ENCODE measurements at regions not wholly inside any gene's neighbourhood (a gene's known extent, or its start where the extent isn't known, plus 50 kb on each side); places are given as distances from the start of the nearest gene placed in this dataset.

GRCh38 chr18:33817096-33817495 lies 239.1 kb downstream of the ASXL3 start:
- H3K27me3 Mint-ChIP-seq (ENCODE audit: low read depth, unreplicated experiment) = no peaks in the 10 kb centered on the region
- H3K4me3 Mint-ChIP-seq (ENCODE audit: unreplicated experiment) = no peak overlapping the region
- H3K36me3 Mint-ChIP-seq (ENCODE audit: low read depth, unreplicated experiment) = no peaks in the 10 kb centered on the region
- no peak overlapping the region for H3K27ac ChIP-seq (ENCODE audit: low read depth, low read length)
- no peaks in the 10 kb centered on the region for H3K27me3 ChIP-seq (ENCODE audit: insufficient read depth, low read length)
- no peaks in the 10 kb centered on the region for H4K20me1 ChIP-seq (ENCODE audit: insufficient read depth, low read length)
- no peak overlapping the region for H3K4me3 ChIP-seq (ENCODE audit: insufficient read depth, low read depth, low read length)
- peaks cover 4% of the 10 kb centered on the region for H3K9me3 Mint-ChIP-seq (ENCODE audit: unreplicated experiment)
- no peak overlapping the region for H3K4me2 ChIP-seq (ENCODE audit: low read length)
- H2AFZ ChIP-seq (ENCODE audit: low read depth, low read length) = no peak overlapping the region
- no peak for FAIRE-seq
- H3K79me2 ChIP-seq (ENCODE audit: insufficient read depth, low read length) = no peaks in the 10 kb centered on the region
- H3K4me1 ChIP-seq (ENCODE audit: insufficient read depth, low read length) = peaks cover 4% of the 10 kb centered on the region
- H3K36me3 ChIP-seq (ENCODE audit: insufficient read depth, low read length) = no peaks in the 10 kb centered on the region
- no peaks in the 10 kb centered on the region for H3K9me3 ChIP-seq (ENCODE audit: insufficient read depth, low read depth, low read length)
- TF ChIP-seq EZH2 (IDR thresholded peaks at IDR 0.05; ENCODE audit: insufficient read depth, low read length) (no peak), CTCF (IDR thresholded peaks at IDR 0.05; ENCODE audit: insufficient read depth, low read depth, low read length) (no peak)
- peaks cover 13% of the 10 kb centered on the region for H3K4me1 Mint-ChIP-seq (ENCODE audit: low read depth, unreplicated experiment)
- H3K27ac Mint-ChIP-seq (ENCODE audit: unreplicated experiment) = peak overlapping the region; percentile 58
- peak; percentile 48 for DNase-seq (ENCODE audit: low read depth)
- no peak overlapping the region for H3K9ac ChIP-seq (ENCODE audit: low read length)

- Mint-ChIP-seq H3K4me3 (ENCODE audit: unreplicated experiment) (no peak overlapping the region), H3K9me3 (ENCODE audit: unreplicated experiment) (no peaks in the 10 kb centered on the region), H3K4me1 (ENCODE audit: low read depth, unreplicated experiment) (peaks cover 11% of the 10 kb centered on the region), H3K36me3 (ENCODE audit: low read depth, unreplicated experiment) (no peaks in the 10 kb centered on the region), H3K27me3 (ENCODE audit: low read depth, unreplicated experiment) (no peaks in the 10 kb centered on the region), H3K27ac (ENCODE audit: unreplicated experiment) (no peak overlapping the region)
- no peak overlapping the region for H3K4me2 ChIP-seq (ENCODE audit: low read length)
- no peak overlapping the region for H3K9ac ChIP-seq (ENCODE audit: low read length)
- no peak overlapping the region for H3K27ac ChIP-seq (ENCODE audit: low read depth, low read length)
- no peaks in the 10 kb centered on the region for H3K27me3 ChIP-seq (ENCODE audit: insufficient read depth, low read length)
- no peak overlapping the region for H3K4me3 ChIP-seq (ENCODE audit: insufficient read depth, low read depth, low read length)
- FAIRE-seq (no peak), DNase-seq (ENCODE audit: low read depth) (no peak)
- peaks cover 4% of the 10 kb centered on the region for H3K4me1 ChIP-seq (ENCODE audit: insufficient read depth, low read length)
- no peaks in the 10 kb centered on the region for H3K79me2 ChIP-seq (ENCODE audit: insufficient read depth, low read length)
- H3K36me3 ChIP-seq (ENCODE audit: insufficient read depth, low read length) = no peaks in the 10 kb centered on the region
- H4K20me1 ChIP-seq (ENCODE audit: insufficient read depth, low read length) = no peaks in the 10 kb centered on the region
- no peaks in the 10 kb centered on the region for H3K9me3 ChIP-seq (ENCODE audit: insufficient read depth, low read depth, low read length)
- TF ChIP-seq EZH2 (IDR thresholded peaks at IDR 0.05; ENCODE audit: insufficient read depth, low read length) (no peak), CTCF (IDR thresholded peaks at IDR 0.05; ENCODE audit: insufficient read depth, low read depth, low read length) (no peak)
- H2AFZ ChIP-seq (ENCODE audit: low read depth, low read length) = no peak overlapping the region
Observed at GRCh38 chr18:33814546-33814945, 236.5 kb downstream of the ASXL3 start.

GRCh38 chr18:33812186-33812585 lies 234.2 kb downstream of the ASXL3 start:
- H3K9ac ChIP-seq (ENCODE audit: low read length) = no peak overlapping the region
- Mint-ChIP-seq H3K4me3 (ENCODE audit: unreplicated experiment) (no peak overlapping the region), H3K36me3 (ENCODE audit: low read depth, unreplicated experiment) (no peaks in the 10 kb centered on the region), H3K27ac (ENCODE audit: unreplicated experiment) (no peak overlapping the region), H3K4me1 (ENCODE audit: low read depth, unreplicated experiment) (peaks cover 8% of the 10 kb centered on the region), H3K9me3 (ENCODE audit: unreplicated experiment) (no peaks in the 10 kb centered on the region), H3K27me3 (ENCODE audit: low read depth, unreplicated experiment) (no peaks in the 10 kb centered on the region)
- no peaks in the 10 kb centered on the region for H3K27me3 ChIP-seq (ENCODE audit: insufficient read depth, low read length)
- H4K20me1 ChIP-seq (ENCODE audit: insufficient read depth, low read length) = no peaks in the 10 kb centered on the region
- FAIRE-seq = no peak
- no peak overlapping the region for H3K4me3 ChIP-seq (ENCODE audit: insufficient read depth, low read depth, low read length)
- H3K36me3 ChIP-seq (ENCODE audit: insufficient read depth, low read length) = no peaks in the 10 kb centered on the region
- no peaks in the 10 kb centered on the region for H3K9me3 ChIP-seq (ENCODE audit: insufficient read depth, low read depth, low read length)
- H3K4me1 ChIP-seq (ENCODE audit: insufficient read depth, low read length) = peaks cover 4% of the 10 kb centered on the region
- no peak overlapping the region for H3K27ac ChIP-seq (ENCODE audit: low read depth, low read length)
- no peak overlapping the region for H3K4me2 ChIP-seq (ENCODE audit: low read length)
- no peak for TF ChIP-seq EZH2 (IDR thresholded peaks at IDR 0.05; ENCODE audit: insufficient read depth, low read length)
- TF ChIP-seq CTCF (IDR thresholded peaks at IDR 0.05; ENCODE audit: insufficient read depth, low read depth, low read length) = no peak
- no peak for DNase-seq (ENCODE audit: low read depth)
- H2AFZ ChIP-seq (ENCODE audit: low read depth, low read length) = no peak overlapping the region
- no peaks in the 10 kb centered on the region for H3K79me2 ChIP-seq (ENCODE audit: insufficient read depth, low read length)

Data from astrocyte (in vitro differentiated cells and primary cell).